ENCODE measurements at regions not wholly inside any gene's neighbourhood (a gene's known extent, or its start where the extent isn't known, plus 50 kb on each side); places are given as distances from the start of the nearest gene placed in this dataset.

- Histone ChIP-seq H3K27ac (ENCODE audit: low read depth, low read length, poor library complexity, severe bottlenecking) (no peak overlapping the region), H3K4me1 (ENCODE audit: insufficient read depth, low read length, poor library complexity, severe bottlenecking) (no peaks in the 10 kb centered on the region), H3K9me3 (ENCODE audit: low read depth, low read length, poor library complexity, severe bottlenecking) (no peaks in the 10 kb centered on the region), H3K4me3 (ENCODE audit: low read depth, low read length, poor library complexity, severe bottlenecking) (no peak overlapping the region), H3K36me3 (ENCODE audit: insufficient read depth, low read length, poor library complexity, severe bottlenecking) (no peaks in the 10 kb centered on the region), H3K27me3 (replicated peaks; ENCODE audit: insufficient read depth, low read depth, low read length, poor library complexity) (no peaks in the 10 kb centered on the region)
- TF ChIP-seq EZH2 (IDR thresholded peaks at IDR 0.05; ENCODE audit: borderline replicate concordance, low read depth, low read length, poor library complexity, severe bottlenecking) (no peak), CTCF (conservative IDR thresholded peaks at IDR 0.05; ENCODE audit: low read depth, low read length) (no peak)
- ChIA-PET POLR2A (ENCODE audit: low non-redundant PET) (no interaction called here), CTCF (no interaction called here)
- intact Hi-C loops (cut with micrococcal nuclease; ENCODE audit: unreplicated experiment) = no loop called here
- no TSS peak for BruUV-seq (replicated peaks)
- DNase-seq (ENCODE audit: low spot score) = no peak
Observed at GRCh38 chr13:76223565-76223964, 587.4 kb downstream of the LMO7 start.

GRCh38 chr13:76222511-76222910 lies 586.4 kb downstream of the LMO7 start:
- no TSS peak for BruUV-seq (replicated peaks)
- Histone ChIP-seq H3K27ac (ENCODE audit: low read depth, low read length, poor library complexity, severe bottlenecking) (no peak overlapping the region), H3K36me3 (ENCODE audit: insufficient read depth, low read length, poor library complexity, severe bottlenecking) (no peaks in the 10 kb centered on the region), H3K4me3 (ENCODE audit: low read depth, low read length, poor library complexity, severe bottlenecking) (no peak overlapping the region), H3K9me3 (ENCODE audit: low read depth, low read length, poor library complexity, severe bottlenecking) (no peaks in the 10 kb centered on the region), H3K27me3 (replicated peaks; ENCODE audit: insufficient read depth, low read depth, low read length, poor library complexity) (no peaks in the 10 kb centered on the region), H3K4me1 (ENCODE audit: insufficient read depth, low read length, poor library complexity, severe bottlenecking) (no peaks in the 10 kb centered on the region)
- no peak for DNase-seq (ENCODE audit: low spot score)
- TF ChIP-seq CTCF (conservative IDR thresholded peaks at IDR 0.05; ENCODE audit: low read depth, low read length) (no peak), EZH2 (IDR thresholded peaks at IDR 0.05; ENCODE audit: borderline replicate concordance, low read depth, low read length, poor library complexity, severe bottlenecking) (no peak)
- POLR2A ChIA-PET (ENCODE audit: low non-redundant PET) = no interaction called here
- intact Hi-C loops (cut with micrococcal nuclease; ENCODE audit: unreplicated experiment) = no loop called here
- CTCF ChIA-PET = no interaction called here

GRCh38 chr13:76216729-76217128 lies 580.6 kb downstream of the LMO7 start:
- no TSS peak for BruUV-seq (replicated peaks)

More at GRCh38 chr13:76216729-76217128, 580.6 kb downstream of the LMO7 start:
- Histone ChIP-seq H3K4me3 (ENCODE audit: low read depth, low read length, poor library complexity, severe bottlenecking) (no peak overlapping the region), H3K36me3 (ENCODE audit: insufficient read depth, low read length, poor library complexity, severe bottlenecking) (no peaks in the 10 kb centered on the region), H3K27ac (ENCODE audit: low read depth, low read length, poor library complexity, severe bottlenecking) (no peak overlapping the region), H3K9me3 (ENCODE audit: low read depth, low read length, poor library complexity, severe bottlenecking) (no peaks in the 10 kb centered on the region), H3K4me1 (ENCODE audit: insufficient read depth, low read length, poor library complexity, severe bottlenecking) (no peaks in the 10 kb centered on the region), H3K27me3 (replicated peaks; ENCODE audit: insufficient read depth, low read depth, low read length, poor library complexity) (no peaks in the 10 kb centered on the region)
- intact Hi-C loops (cut with micrococcal nuclease; ENCODE audit: unreplicated experiment) = no loop called here
- TF ChIP-seq CTCF (conservative IDR thresholded peaks at IDR 0.05; ENCODE audit: low read depth, low read length) (no peak), EZH2 (IDR thresholded peaks at IDR 0.05; ENCODE audit: borderline replicate concordance, low read depth, low read length, poor library complexity, severe bottlenecking) (no peak)
- ChIA-PET POLR2A (ENCODE audit: low non-redundant PET) (no interaction called here), CTCF (no interaction called here)
- DNase-seq (ENCODE audit: low spot score) = no peak

Measured in A673 (cell line).